ENCODE measurements at regions not wholly inside any gene's neighbourhood (a gene's known extent, or its start where the extent isn't known, plus 50 kb on each side); places are given as distances from the start of the nearest gene placed in this dataset.

DNA sequence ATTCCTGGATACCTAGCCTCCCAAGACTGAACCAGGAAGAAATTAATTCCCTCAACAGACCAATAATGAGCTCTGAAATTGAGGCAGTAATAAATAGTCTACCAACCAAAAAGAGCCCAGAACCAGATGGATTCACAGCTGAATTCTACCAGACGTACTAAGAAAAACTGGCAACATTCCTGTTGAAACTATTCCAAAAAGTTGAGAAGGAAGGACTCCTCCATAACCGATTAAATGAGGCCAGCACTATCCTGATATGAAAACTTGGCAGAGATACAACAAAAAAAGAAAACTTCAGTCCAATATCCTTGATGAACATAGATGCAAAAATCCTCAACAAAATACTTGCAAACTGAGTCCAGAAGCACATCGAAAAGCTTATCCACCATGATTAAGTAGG, 392.5 kb upstream of the GRAMD2B start:
- Histone ChIP-seq H3K4me3 (ENCODE audit: low read depth in 2 of 2, low read length in 2 of 2) (no peak overlapping the region), H3K9me3 (ENCODE audit: control insufficient read depth, insufficient read depth, low read depth, low read length) (no peaks in the 10 kb centered on the region), H3K4me1 (ENCODE audit: control insufficient read depth, insufficient read depth, low read length) (no peaks in the 10 kb centered on the region), H3K27me3 (ENCODE audit: control insufficient read depth, insufficient read depth, low read length) (no peaks in the 10 kb centered on the region), H3K36me3 (ENCODE audit: control insufficient read depth, insufficient read depth, low read length) (no peaks in the 10 kb centered on the region), H3K27ac (ENCODE audit: low read length) (no peak overlapping the region)
- DNase-seq (ENCODE audit: low read depth, low spot score): no peak
- in situ Hi-C loops (cut with HindIII; ENCODE audit: low pct_unique_long_range_greater_than_20kb, low sequenced_read_pairs): no loop called here
- no TSS peak for BruUV-seq (replicated peaks)
- POLR2A ChIA-PET: no interaction called here
- TF ChIP-seq, protein P1, sequence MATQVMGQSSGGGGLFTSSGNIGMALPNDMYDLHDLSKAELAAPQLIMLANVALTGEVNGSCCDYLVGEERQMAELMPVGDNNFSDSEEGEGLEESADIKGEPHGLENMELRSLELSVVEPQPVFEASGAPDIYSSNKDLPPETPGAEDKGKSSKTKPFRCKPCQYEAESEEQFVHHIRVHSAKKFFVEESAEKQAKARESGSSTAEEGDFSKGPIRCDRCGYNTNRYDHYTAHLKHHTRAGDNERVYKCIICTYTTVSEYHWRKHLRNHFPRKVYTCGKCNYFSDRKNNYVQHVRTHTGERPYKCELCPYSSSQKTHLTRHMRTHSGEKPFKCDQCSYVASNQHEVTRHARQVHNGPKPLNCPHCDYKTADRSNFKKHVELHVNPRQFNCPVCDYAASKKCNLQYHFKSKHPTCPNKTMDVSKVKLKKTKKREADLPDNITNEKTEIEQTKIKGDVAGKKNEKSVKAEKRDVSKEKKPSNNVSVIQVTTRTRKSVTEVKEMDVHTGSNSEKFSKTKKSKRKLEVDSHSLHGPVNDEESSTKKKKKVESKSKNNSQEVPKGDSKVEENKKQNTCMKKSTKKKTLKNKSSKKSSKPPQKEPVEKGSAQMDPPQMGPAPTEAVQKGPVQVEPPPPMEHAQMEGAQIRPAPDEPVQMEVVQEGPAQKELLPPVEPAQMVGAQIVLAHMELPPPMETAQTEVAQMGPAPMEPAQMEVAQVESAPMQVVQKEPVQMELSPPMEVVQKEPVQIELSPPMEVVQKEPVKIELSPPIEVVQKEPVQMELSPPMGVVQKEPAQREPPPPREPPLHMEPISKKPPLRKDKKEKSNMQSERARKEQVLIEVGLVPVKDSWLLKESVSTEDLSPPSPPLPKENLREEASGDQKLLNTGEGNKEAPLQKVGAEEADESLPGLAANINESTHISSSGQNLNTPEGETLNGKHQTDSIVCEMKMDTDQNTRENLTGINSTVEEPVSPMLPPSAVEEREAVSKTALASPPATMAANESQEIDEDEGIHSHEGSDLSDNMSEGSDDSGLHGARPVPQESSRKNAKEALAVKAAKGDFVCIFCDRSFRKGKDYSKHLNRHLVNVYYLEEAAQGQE (IDR thresholded peaks at IDR 0.05; ENCODE audit: insufficient read depth in 1 of 2, low read depth in 2 of 2, low read length in 1 of 2): no peak
- TF ChIP-seq, protein P2, sequence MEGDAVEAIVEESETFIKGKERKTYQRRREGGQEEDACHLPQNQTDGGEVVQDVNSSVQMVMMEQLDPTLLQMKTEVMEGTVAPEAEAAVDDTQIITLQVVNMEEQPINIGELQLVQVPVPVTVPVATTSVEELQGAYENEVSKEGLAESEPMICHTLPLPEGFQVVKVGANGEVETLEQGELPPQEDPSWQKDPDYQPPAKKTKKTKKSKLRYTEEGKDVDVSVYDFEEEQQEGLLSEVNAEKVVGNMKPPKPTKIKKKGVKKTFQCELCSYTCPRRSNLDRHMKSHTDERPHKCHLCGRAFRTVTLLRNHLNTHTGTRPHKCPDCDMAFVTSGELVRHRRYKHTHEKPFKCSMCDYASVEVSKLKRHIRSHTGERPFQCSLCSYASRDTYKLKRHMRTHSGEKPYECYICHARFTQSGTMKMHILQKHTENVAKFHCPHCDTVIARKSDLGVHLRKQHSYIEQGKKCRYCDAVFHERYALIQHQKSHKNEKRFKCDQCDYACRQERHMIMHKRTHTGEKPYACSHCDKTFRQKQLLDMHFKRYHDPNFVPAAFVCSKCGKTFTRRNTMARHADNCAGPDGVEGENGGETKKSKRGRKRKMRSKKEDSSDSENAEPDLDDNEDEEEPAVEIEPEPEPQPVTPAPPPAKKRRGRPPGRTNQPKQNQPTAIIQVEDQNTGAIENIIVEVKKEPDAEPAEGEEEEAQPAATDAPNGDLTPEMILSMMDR (IDR thresholded peaks at IDR 0.05): no peak
- TF ChIP-seq SIN3A (IDR thresholded peaks at IDR 0.05; ENCODE audit: borderline replicate concordance, insufficient read depth, low read depth, low read length) (no peak), TCF7L2 (IDR thresholded peaks at IDR 0.05; ENCODE audit: low read depth, low read length) (no peak), POLR2AphosphoS5 (IDR thresholded peaks at IDR 0.05; ENCODE audit: low read depth, low read length) (no peak)
- ATAC-seq: no peak
- CTCF ChIA-PET: no interaction called here
- intact Hi-C loops (cut with micrococcal nuclease; ENCODE audit: unreplicated experiment): no loop called here

DNA sequence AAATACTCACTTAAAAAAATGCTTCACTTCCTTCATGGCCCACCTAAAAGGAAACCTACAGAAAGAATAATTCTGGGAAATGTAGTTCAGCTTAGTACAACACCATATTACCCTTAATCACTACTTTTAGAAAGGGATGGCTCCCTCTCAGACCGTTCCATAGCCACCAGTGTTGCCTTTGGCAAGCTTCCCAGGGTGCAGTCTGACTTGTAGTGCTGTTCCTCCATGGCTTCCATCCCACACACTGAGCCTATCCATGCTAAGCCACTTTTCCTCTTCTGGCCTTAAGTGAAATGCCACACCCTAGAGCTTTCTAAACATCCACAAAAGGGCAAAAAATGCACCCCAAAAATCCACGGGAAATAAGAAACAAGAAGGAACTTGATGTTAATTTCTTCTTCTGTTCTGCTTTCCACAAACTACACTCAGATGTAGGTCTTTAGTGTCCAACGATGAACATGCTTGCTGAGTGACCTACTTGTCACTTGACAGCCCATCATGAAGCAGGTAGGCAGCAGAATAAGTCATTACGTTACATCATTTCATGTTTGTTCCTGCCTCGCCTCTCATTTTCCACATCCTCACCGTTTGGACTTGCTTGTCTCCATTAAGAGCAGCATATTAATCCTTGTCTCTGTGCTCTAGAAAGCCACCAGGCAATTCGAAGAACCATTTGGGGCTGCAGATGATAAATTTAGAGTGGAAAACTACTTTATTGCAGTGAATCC, 391.1 kb upstream of the GRAMD2B start:
- intact Hi-C loops (cut with micrococcal nuclease; ENCODE audit: unreplicated experiment): no loop called here
- in situ Hi-C loops (cut with HindIII; ENCODE audit: low pct_unique_long_range_greater_than_20kb, low sequenced_read_pairs): no loop called here
- ChIA-PET POLR2A (no interaction called here), CTCF (no interaction called here)
- BruUV-seq (replicated peaks): no TSS peak
- H3K36me3 ChIP-seq (ENCODE audit: control insufficient read depth, insufficient read depth, low read length): no peaks in the 10 kb centered on the region
- H3K27ac ChIP-seq (ENCODE audit: low read length): no peak overlapping the region
- no peaks in the 10 kb centered on the region for H3K27me3 ChIP-seq (ENCODE audit: control insufficient read depth, insufficient read depth, low read length)
- no peak for DNase-seq (ENCODE audit: low read depth, low spot score)
- ATAC-seq: no peak
- TF ChIP-seq POLR2AphosphoS5 (IDR thresholded peaks at IDR 0.05; ENCODE audit: low read depth, low read length) (no peak), SIN3A (IDR thresholded peaks at IDR 0.05; ENCODE audit: borderline replicate concordance, insufficient read depth, low read depth, low read length) (no peak), TCF7L2 (IDR thresholded peaks at IDR 0.05; ENCODE audit: low read depth, low read length) (no peak)
- TF ChIP-seq, protein P2 (IDR thresholded peaks at IDR 0.05): no peak
- TF ChIP-seq, protein P1 (IDR thresholded peaks at IDR 0.05; ENCODE audit: insufficient read depth in 1 of 2, low read depth in 2 of 2, low read length in 1 of 2): no peak
- H3K4me1 ChIP-seq (ENCODE audit: control insufficient read depth, insufficient read depth, low read length): no peaks in the 10 kb centered on the region
- no peak overlapping the region for H3K4me3 ChIP-seq (ENCODE audit: low read depth in 2 of 2, low read length in 2 of 2)
- no peaks in the 10 kb centered on the region for H3K9me3 ChIP-seq (ENCODE audit: control insufficient read depth, insufficient read depth, low read depth, low read length)
